GM18517 (cell line): ENCODE measurements at regions not wholly inside any gene's neighbourhood (a gene's known extent, or its start where the extent isn't known, plus 50 kb on each side); places are given as distances from the start of the nearest gene placed in this dataset.
"Not testable (repeated sequence)": the region's sequence is repeated elsewhere in the genome, so short reads cannot be mapped to it uniquely, and the experiment has no call there.

Source experiments
- ATAC-seq: cut with Tn5 transposase; IDR thresholded peaks from one replicate; pipeline ENCODE4 v1.9.1; 2021; ENCODE audit warnings: mild to moderate bottlenecking, moderate library complexity; ENCODE audit not compliant: unreplicated experiment

GRCh38 chr7:112540839-112541577 is 60.2 kb downstream of the LSMEM1 start:
- ATAC-seq: no peak

GRCh38 chr7:112546723-112547513 is 66.1 kb downstream of the LSMEM1 start:
- no peak for ATAC-seq

GRCh38 chr7:112547916-112548315 is 67.1 kb downstream of the LSMEM1 start:
- no peak for ATAC-seq

GRCh38 chr7:112550468-112551060 is 69.8 kb downstream of the LSMEM1 start:
- peak; percentile 93 for ATAC-seq

GRCh38 chr7:112551521-112551920 is 70.7 kb downstream of the LSMEM1 start:
- ATAC-seq: not testable (repeated sequence)

GRCh38 chr7:112554591-112554990 is 73.8 kb downstream of the LSMEM1 start:
- no peak for ATAC-seq

- ATAC-seq: peak; percentile 99
These were observed 75.8 kb downstream of the LSMEM1 start for GRCh38 chr7:112556633-112557032.

GRCh38 chr7:112566442-112567324 is 85.9 kb downstream of the LSMEM1 start:
- no peak for ATAC-seq

GRCh38 chr7:112567388-112567787 is 86.6 kb downstream of the LSMEM1 start:
- no peak for ATAC-seq

- ATAC-seq: no peak
These were observed 91.2 kb downstream of the LSMEM1 start for GRCh38 chr7:112571852-112572607.

GRCh38 chr7:112572669-112573301 is 92.0 kb downstream of the LSMEM1 start:
- no peak for ATAC-seq

GRCh38 chr7:112573302-112574039 is 92.7 kb downstream of the LSMEM1 start:
- ATAC-seq: no peak

- no peak for ATAC-seq
These were observed 95.1 kb downstream of the LSMEM1 start for GRCh38 chr7:112575864-112576263.

GRCh38 chr7:112579388-112579787 is 98.6 kb downstream of the LSMEM1 start:
- ATAC-seq: no peak

- ATAC-seq: no peak
These were observed 100.1 kb downstream of the LSMEM1 start for GRCh38 chr7:112580717-112581435.

- ATAC-seq: no peak
These were observed 100.7 kb downstream of the LSMEM1 start for GRCh38 chr7:112581529-112581928.

- ATAC-seq: no peak
These were observed 103.5 kb downstream of the LSMEM1 start for GRCh38 chr7:112584290-112584689.

- ATAC-seq: no peak
These were observed 106.7 kb downstream of the LSMEM1 start for GRCh38 chr7:112587504-112587903.
